A549 (cell line): ENCODE measurements at regions not wholly inside any gene's neighbourhood (a gene's known extent, or its start where the extent isn't known, plus 50 kb on each side); places are given as distances from the start of the nearest gene placed in this dataset.

Experiments
- ATAC-seq, 2 experiments: fragments of 200-7000 bp in 1 of 2; fragments of >200 bp in 1 of 2; cut with Nextera tagmentation in 1 of 2; cut with Tn5 transposase in 1 of 2; 3 replicates each; pipeline versions ENCODE4 v1.8.0 to v1.9.1; 2018 to 2020; ENCODE audit warnings: mild to moderate bottlenecking in 1 of 2, moderate library complexity in 1 of 2
- CTCF ChIA-PET: fragments of 300-600 bp; sonication (Branson Sonifier 250); formaldehyde crosslinking; extraction: SDS; loops from one replicate; lab custom pipeline; 2021; ENCODE audit warnings: antibody characterized with exemption, inconsistent platforms; lab: Yijun Ruan, JAX
- POLR2A ChIA-PET: fragments of 350-600 bp; formaldehyde crosslinking; extraction: SDS; loops from one replicate; lab custom pipeline; 2021; ENCODE audit warnings: antibody characterized with exemption, inconsistent platforms; lab: Yijun Ruan, JAX
- DNase-seq, 2 experiments: peaks; one replicate each; pipeline versions ENCODE4 v3.0.0 to v3.0.0-alpha.2; 2011 to 2016; ENCODE audit warnings: low read depth in 1 of 2, low spot score in 1 of 2
- FAIRE-seq: peaks from 2 replicates; lab custom pipeline; 2011; peaks lifted over from hg19 to GRCh38; lab: Jason Lieb, UNC
- H3K27ac ChIP-seq, 2 experiments: fragments of >200 bp; sonication (Bioruptor Twin); formaldehyde crosslinking; 3 replicates each; pipeline ENCODE4 v1.5.1; 2016 to 2017
- H3K4me1 ChIP-seq: fragments of >200 bp; sonication (Bioruptor Twin); formaldehyde crosslinking; 3 replicates; pipeline ENCODE4 v1.6.1; 2016
- H3K4me2 ChIP-seq: fragments of >200 bp; sonication (Bioruptor Twin); formaldehyde crosslinking; 3 replicates; pipeline ENCODE4 v1.6.1; 2016
- H3K4me3 ChIP-seq: fragments of >200 bp; sonication (Bioruptor Twin); formaldehyde crosslinking; 3 replicates; pipeline ENCODE4 v1.5.1; 2016
- H3K9me3 ChIP-seq: fragments of >200 bp; sonication (Bioruptor Twin); formaldehyde crosslinking; 3 replicates; pipeline ENCODE4 v1.6.1; 2016
- BHLHE40 ChIP-seq: IDR thresholded peaks from 2 replicates; pipeline ENCODE4 v1.6.1; 2012; ENCODE audit warnings: low read depth, low read length, inconsistent platforms
- CHD2 ChIP-seq: fragments of 150-350 bp; IDR thresholded peaks from 2 replicates; pipeline ENCODE4 v1.6.1; 2014; ENCODE audit warnings: low read length; ENCODE audit not compliant: partially characterized antibody
- EHMT2 ChIP-seq: fragments of 200-600 bp; sonication (generic); IDR thresholded peaks from 2 replicates; pipeline ENCODE4 v1.6.1; 2016; ENCODE audit warnings: antibody characterized with exemption, low read depth, mild to moderate bottlenecking, moderate library complexity
- ESRRA ChIP-seq: fragments of 150-350 bp; IDR thresholded peaks from 2 replicates; pipeline ENCODE4 v1.6.1; 2014; ENCODE audit warnings: mild to moderate bottlenecking, low read length, borderline replicate concordance
- HDAC2 ChIP-seq: fragments of 200-600 bp; sonication (generic); IDR thresholded peaks from 2 replicates; pipeline ENCODE4 v1.6.1; 2016
- HEYL ChIP-seq: fragments of 250-450 bp; sonication (Bioruptor Pico); IDR thresholded peaks from 2 replicates; pipeline ENCODE4 v1.8.0; 2021; ENCODE audit warnings: mild to moderate bottlenecking, moderate library complexity
- HOXB5 ChIP-seq: fragments of 250-450 bp; sonication (Bioruptor Pico); IDR thresholded peaks from 2 replicates; pipeline ENCODE4 v1.5.0; 2020; ENCODE audit warnings: mild to moderate bottlenecking, moderate library complexity
- JUNB ChIP-seq: fragments of >200 bp; sonication (Bioruptor Twin); formaldehyde crosslinking; IDR thresholded peaks from 2 replicates; pipeline ENCODE4 v1.6.1; 2016
- KDM1A ChIP-seq: fragments of 200-600 bp; sonication (generic); IDR thresholded peaks from 2 replicates; pipeline ENCODE4 v1.6.1; 2016; ENCODE audit warnings: low read depth, mild to moderate bottlenecking
- KDM5A ChIP-seq: fragments of 200-600 bp; sonication (generic); IDR thresholded peaks from 2 replicates; pipeline ENCODE4 v1.6.1; 2016; ENCODE audit warnings: antibody characterized with exemption, mild to moderate bottlenecking
- MAFK ChIP-seq: fragments of 450-650 bp; IDR thresholded peaks from 2 replicates; pipeline ENCODE4 v1.6.1; 2014; ENCODE audit not compliant: partially characterized antibody
- NPAS2 ChIP-seq: fragments of 250-450 bp; sonication (Bioruptor Pico); IDR thresholded peaks from 2 replicates; pipeline ENCODE4 v1.8.0; 2022; ENCODE audit warnings: mild to moderate bottlenecking, moderate library complexity, borderline replicate concordance
- POLR2A ChIP-seq: IDR thresholded peaks from 2 replicates; pipeline ENCODE4 v1.6.1; 2012; ENCODE audit warnings: mild to moderate bottlenecking, low read length
- POLR2AphosphoS2 ChIP-seq: conservative IDR thresholded peaks from 2 replicates; pipeline ENCODE4 v1.6.1; 2012; ENCODE audit warnings: low read length, improper control_type of control experiment, inconsistent platforms
- RCOR1 ChIP-seq: fragments of 150-350 bp; IDR thresholded peaks from 2 replicates; pipeline ENCODE4 v1.6.1; 2014; ENCODE audit warnings: antibody characterized with exemption, low read length, low read depth
- RNF2 ChIP-seq: fragments of 200-600 bp; sonication (generic); IDR thresholded peaks from 2 replicates; pipeline ENCODE4 v1.6.1; 2016; ENCODE audit warnings: low read depth, mild to moderate bottlenecking, antibody characterized with exemption, moderate library complexity, borderline replicate concordance
- SMC3 ChIP-seq: fragments of >200 bp; sonication (Bioruptor Twin); formaldehyde crosslinking; IDR thresholded peaks from 3 replicates; pipeline ENCODE4 v1.6.1; 2018; ENCODE audit warnings: inconsistent platforms
- ZNF302 ChIP-seq: fragments of 250-450 bp; sonication (Bioruptor Pico); IDR thresholded peaks from 2 replicates; pipeline ENCODE4 v1.9.0; 2021; ENCODE audit warnings: inconsistent platforms, mild to moderate bottlenecking, moderate library complexity
- ZSCAN20 ChIP-seq: fragments of 250-450 bp; sonication (Bioruptor Pico); IDR thresholded peaks from 2 replicates; pipeline ENCODE4 v1.8.0; 2022; ENCODE audit warnings: mild to moderate bottlenecking, moderate library complexity
- WGBS: methylation state at CpG from one replicate; pipeline ENCODE4 v1.1.6; 2017; ENCODE audit errors: missing lambda C conversion rate; 5-methylcytosine and 5-hydroxymethylcytosine counted together
- TF ChIP-seq, protein P1 (sequence below): fragments of >200 bp; sonication (Bioruptor Twin); formaldehyde crosslinking; IDR thresholded peaks from 3 replicates; pipeline ENCODE4 v1.6.1; 2016
- TF ChIP-seq, protein P2 (sequence below): fragments of 250-450 bp; sonication (Bioruptor Pico); IDR thresholded peaks from 2 replicates; pipeline ENCODE4 v1.5.0; 2021; ENCODE audit warnings: mild to moderate bottlenecking, moderate library complexity, borderline replicate concordance
- TF ChIP-seq, protein P3 (sequence below): IDR thresholded peaks from 2 replicates; pipeline ENCODE4 v1.6.1; 2012
- TF ChIP-seq, protein P4 (sequence below): fragments of >200 bp; sonication (Bioruptor Twin); formaldehyde crosslinking; IDR thresholded peaks from 3 replicates; pipeline ENCODE4 v1.5.1; 2016

DNA sequence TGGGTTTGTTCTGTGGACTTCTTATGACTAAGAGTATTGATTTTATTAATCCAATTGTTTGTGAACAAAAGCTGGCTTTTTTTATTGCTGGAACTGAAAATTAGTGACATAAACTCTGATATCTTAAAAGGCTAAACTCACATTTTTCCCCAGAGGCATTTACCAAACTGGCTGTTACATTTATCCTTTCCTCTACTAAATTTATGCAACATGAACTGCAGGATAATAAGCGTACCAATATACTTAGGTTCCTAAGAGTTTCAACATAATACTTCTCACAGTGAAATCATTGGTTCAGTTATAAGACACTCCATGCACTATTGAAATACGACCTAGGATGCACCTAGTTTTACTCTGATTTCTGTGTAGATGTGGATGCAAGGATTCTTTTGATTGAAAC lies 560.8 kb upstream of the WWC1 start:
- TF ChIP-seq JUNB (no peak), EHMT2 (no peak), BHLHE40 (no peak), POLR2AphosphoS2 (no peak), NPAS2 (CRISPR knock-in tag) (no peak), HEYL (no peak), CHD2 (no peak), KDM5A (no peak)
- TF ChIP-seq, protein P1, sequence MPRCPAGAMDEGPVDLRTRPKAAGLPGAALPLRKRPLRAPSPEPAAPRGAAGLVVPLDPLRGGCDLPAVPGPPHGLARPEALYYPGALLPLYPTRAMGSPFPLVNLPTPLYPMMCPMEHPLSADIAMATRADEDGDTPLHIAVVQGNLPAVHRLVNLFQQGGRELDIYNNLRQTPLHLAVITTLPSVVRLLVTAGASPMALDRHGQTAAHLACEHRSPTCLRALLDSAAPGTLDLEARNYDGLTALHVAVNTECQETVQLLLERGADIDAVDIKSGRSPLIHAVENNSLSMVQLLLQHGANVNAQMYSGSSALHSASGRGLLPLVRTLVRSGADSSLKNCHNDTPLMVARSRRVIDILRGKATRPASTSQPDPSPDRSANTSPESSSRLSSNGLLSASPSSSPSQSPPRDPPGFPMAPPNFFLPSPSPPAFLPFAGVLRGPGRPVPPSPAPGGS, result no peak
- ChIA-PET POLR2A (no interaction called here), CTCF (no interaction called here)
- Histone ChIP-seq H3K4me3 (no peak overlapping the region), H3K9me3 (no peaks in the 10 kb centered on the region), H3K4me1 (peaks cover 17% of the 10 kb centered on the region), H3K27ac (peak overlapping the region in 1 of 2 experiments; percentile 57; a peak in 2 of 6 replicates), H3K4me2 (peak overlapping the region; percentile 32)
- ATAC-seq, result no peak
- no peak for FAIRE-seq
- WGBS, result 62% methylated on average over 2 of the region's 2 CpGs
- DNase-seq, result no peak

DNA sequence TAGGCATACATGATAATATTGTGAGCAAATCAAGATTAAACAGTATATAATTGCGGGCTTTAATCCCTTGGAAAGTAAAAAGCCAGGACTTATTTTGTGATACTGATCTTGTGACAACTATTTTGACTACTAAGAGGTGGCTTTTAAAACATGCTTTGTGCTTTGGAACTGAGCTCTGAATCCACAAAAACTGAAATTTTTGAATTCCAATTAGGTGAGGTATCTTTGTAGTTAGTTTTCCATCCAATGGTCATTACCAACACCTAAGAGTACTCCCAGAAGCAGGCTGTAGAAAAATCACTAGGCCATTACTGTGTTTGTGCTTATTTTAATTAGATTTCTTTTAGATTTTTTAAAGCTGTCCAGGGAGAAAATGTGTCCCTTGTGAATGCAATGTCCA lies 559.5 kb upstream of the WWC1 start:
- Histone ChIP-seq H3K4me1 (peaks cover 17% of the 10 kb centered on the region), H3K9me3 (no peaks in the 10 kb centered on the region), H3K4me2 (no peak overlapping the region), H3K4me3 (no peak overlapping the region), H3K27ac (no peak overlapping the region)
- DNase-seq (no peak), FAIRE-seq (no peak), ATAC-seq (no peak)
- ChIA-PET POLR2A (no interaction called here), CTCF (interaction anchor here (1.1 kb wide), 1 partner anchor 11 kb away, joined by 3 read pairs; no protein-coding TSS in a partner anchor)
- no peak for TF ChIP-seq ZSCAN20 (CRISPR knock-in tag)
- TF ChIP-seq RCOR1, result no peak
- no peak for TF ChIP-seq ESRRA
- no peak for TF ChIP-seq ZNF302 (CRISPR knock-in tag)
- TF ChIP-seq POLR2AphosphoS2, result no peak
- no peak for TF ChIP-seq MAFK
- TF ChIP-seq HDAC2, result no peak
- no peak for TF ChIP-seq HOXB5 (CRISPR knock-in tag)
- no peak for TF ChIP-seq KDM1A
- TF ChIP-seq KDM5A, result no peak
- TF ChIP-seq, protein P2, sequence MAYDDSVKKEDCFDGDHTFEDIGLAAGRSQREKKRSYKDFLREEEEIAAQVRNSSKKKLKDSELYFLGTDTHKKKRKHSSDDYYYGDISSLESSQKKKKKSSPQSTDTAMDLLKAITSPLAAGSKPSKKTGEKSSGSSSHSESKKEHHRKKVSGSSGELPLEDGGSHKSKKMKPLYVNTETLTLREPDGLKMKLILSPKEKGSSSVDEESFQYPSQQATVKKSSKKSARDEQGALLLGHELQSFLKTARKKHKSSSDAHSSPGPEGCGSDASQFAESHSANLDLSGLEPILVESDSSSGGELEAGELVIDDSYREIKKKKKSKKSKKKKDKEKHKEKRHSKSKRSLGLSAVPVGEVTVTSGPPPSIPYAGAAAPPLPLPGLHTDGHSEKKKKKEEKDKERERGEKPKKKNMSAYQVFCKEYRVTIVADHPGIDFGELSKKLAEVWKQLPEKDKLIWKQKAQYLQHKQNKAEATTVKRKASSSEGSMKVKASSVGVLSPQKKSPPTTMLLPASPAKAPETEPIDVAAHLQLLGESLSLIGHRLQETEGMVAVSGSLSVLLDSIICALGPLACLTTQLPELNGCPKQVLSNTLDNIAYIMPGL (CRISPR knock-in tag), result no peak
- no peak for TF ChIP-seq CHD2
- TF ChIP-seq, protein P3, sequence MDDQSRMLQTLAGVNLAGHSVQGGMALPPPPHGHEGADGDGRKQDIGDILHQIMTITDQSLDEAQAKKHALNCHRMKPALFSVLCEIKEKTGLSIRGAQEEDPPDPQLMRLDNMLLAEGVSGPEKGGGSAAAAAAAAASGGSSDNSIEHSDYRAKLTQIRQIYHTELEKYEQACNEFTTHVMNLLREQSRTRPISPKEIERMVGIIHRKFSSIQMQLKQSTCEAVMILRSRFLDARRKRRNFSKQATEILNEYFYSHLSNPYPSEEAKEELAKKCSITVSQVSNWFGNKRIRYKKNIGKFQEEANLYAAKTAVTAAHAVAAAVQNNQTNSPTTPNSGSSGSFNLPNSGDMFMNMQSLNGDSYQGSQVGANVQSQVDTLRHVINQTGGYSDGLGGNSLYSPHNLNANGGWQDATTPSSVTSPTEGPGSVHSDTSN, result no peak
- no peak for TF ChIP-seq HEYL
- TF ChIP-seq, protein P4, sequence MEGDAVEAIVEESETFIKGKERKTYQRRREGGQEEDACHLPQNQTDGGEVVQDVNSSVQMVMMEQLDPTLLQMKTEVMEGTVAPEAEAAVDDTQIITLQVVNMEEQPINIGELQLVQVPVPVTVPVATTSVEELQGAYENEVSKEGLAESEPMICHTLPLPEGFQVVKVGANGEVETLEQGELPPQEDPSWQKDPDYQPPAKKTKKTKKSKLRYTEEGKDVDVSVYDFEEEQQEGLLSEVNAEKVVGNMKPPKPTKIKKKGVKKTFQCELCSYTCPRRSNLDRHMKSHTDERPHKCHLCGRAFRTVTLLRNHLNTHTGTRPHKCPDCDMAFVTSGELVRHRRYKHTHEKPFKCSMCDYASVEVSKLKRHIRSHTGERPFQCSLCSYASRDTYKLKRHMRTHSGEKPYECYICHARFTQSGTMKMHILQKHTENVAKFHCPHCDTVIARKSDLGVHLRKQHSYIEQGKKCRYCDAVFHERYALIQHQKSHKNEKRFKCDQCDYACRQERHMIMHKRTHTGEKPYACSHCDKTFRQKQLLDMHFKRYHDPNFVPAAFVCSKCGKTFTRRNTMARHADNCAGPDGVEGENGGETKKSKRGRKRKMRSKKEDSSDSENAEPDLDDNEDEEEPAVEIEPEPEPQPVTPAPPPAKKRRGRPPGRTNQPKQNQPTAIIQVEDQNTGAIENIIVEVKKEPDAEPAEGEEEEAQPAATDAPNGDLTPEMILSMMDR, result no peak
- no peak for TF ChIP-seq RNF2
- no peak for TF ChIP-seq POLR2A
- no peak for TF ChIP-seq SMC3
- WGBS, result 73% methylated on average over 1 of the region's 1 CpG
